ENCODE measurements at regions not wholly inside any gene's neighbourhood (a gene's known extent, or its start where the extent isn't known, plus 50 kb on each side); places are given as distances from the start of the nearest gene placed in this dataset.
"Not testable (repeated sequence)": the region's sequence is repeated elsewhere in the genome, so short reads cannot be mapped to it uniquely, and the experiment has no call there.

GRCh38 chr16:33928026-33928425 is 468.6 kb downstream of the TP53TG3F start:
- TF ChIP-seq POLR2AphosphoS5 (IDR thresholded peaks at IDR 0.05; ENCODE audit: insufficient read depth, low read depth, low read length); CTCF (IDR thresholded peaks at IDR 0.05; ENCODE audit: extremely low read depth in 1 of 2, insufficient read depth in 1 of 2, low read depth in 1 of 2, low read length in 2 of 2); POLR2A (IDR thresholded peaks at IDR 0.05; ENCODE audit: low read depth, low read length); MYC (IDR thresholded peaks at IDR 0.05; ENCODE audit: low read depth, low read length); EZH2 (IDR thresholded peaks at IDR 0.05; ENCODE audit: borderline replicate concordance, low read depth, low read length, severe bottlenecking): not testable (repeated sequence)

Measured in endothelial cell of umbilical vein (primary cell).